Keratinocyte (primary cell): ENCODE measurements at regions not wholly inside any gene's neighbourhood (a gene's known extent, or its start where the extent isn't known, plus 50 kb on each side); places are given as distances from the start of the nearest gene placed in this dataset.

ENCODE experiments used
- CTCF ChIP-seq, 3 experiments: IDR thresholded peaks in 1 of 3; conservative IDR thresholded peaks in 1 of 3; optimal IDR thresholded peaks in 1 of 3; 2 replicates in 2 of 3; 3 replicates in 1 of 3; pipeline versions ENCODE3 to v1.5.1; 2011; ENCODE audit warnings: low read length in 3 of 3, mild to moderate bottlenecking in 3 of 3, moderate library complexity in 2 of 3, control low read depth in 1 of 3, inconsistent platforms in 1 of 3; ENCODE audit not compliant: insufficient read depth in 2 of 3; ENCODE audit errors: extremely low read depth in 1 of 3
- EZH2 ChIP-seq: IDR thresholded peaks from one replicate; pipeline ENCODE4 v1.6.1; 2012; ENCODE audit warnings: inconsistent platforms, mild to moderate bottlenecking, low read length, moderate library complexity

DNA sequence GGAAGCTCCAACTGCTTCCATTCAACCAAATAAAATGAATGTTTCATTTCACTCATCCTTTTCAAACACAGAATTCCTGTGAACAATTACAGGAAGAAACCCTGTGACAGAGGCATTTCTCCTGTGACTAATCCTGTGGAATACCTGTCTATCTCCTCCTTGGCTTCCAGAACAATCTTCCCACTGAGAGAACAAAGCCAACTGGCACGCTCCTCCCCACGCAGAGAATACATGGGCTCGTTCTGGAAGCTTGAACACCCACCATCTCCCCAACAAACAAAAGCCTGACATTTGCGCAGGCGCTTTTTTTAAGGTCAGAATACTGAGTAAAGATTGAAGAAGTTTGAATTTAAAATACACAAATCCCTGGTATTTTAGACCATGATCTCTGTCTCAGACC lies 104.7 kb upstream of the SLC66A3 start:
- TF ChIP-seq CTCF (optimal IDR thresholded peaks at IDR 0.05 in 1 of 3, IDR thresholded peaks at IDR 0.05 in 1 of 3, conservative IDR thresholded peaks at IDR 0.05 in 1 of 3; ENCODE audit: extremely low read depth in 1 of 3, insufficient read depth in 2 of 3, low read length in 3 of 3) (no peak), EZH2 (no peak)
